PC-9 (cell line): ENCODE measurements at regions not wholly inside any gene's neighbourhood (a gene's known extent, or its start where the extent isn't known, plus 50 kb on each side); places are given as distances from the start of the nearest gene placed in this dataset.

Experiments
- CTCF ChIP-seq: fragments of 200-600 bp; sonication (generic); conservative IDR thresholded peaks from 2 replicates; pipeline ENCODE4 v1.6.1; 2017; ENCODE audit warnings: mixed run types, antibody characterized with exemption, mild to moderate bottlenecking, moderate library complexity
- EZH2 ChIP-seq: fragments of 200-600 bp; sonication (generic); IDR thresholded peaks from 2 replicates; pipeline ENCODE4 v1.8.0; 2017; ENCODE audit warnings: antibody characterized with exemption, low read depth

- TF ChIP-seq CTCF (no peak), EZH2 (no peak)
Measured at GRCh38 chr15:25170781-25171110, 216.0 kb downstream of the SNRPN start.
